Mesodermal cell (in vitro differentiated cells): ENCODE measurements at regions not wholly inside any gene's neighbourhood (a gene's known extent, or its start where the extent isn't known, plus 50 kb on each side); places are given as distances from the start of the nearest gene placed in this dataset.

ENCODE experiments used
- H3K27ac ChIP-seq: 2 replicates; pipeline ENCODE4 v1.7.0; 2013; ENCODE audit warnings: mild to moderate bottlenecking, low read depth, low read length, moderate library complexity; ENCODE audit not compliant: severe bottlenecking
- H3K36me3 ChIP-seq: 2 replicates; pipeline ENCODE4 v1.7.1; 2013; ENCODE audit warnings: mild to moderate bottlenecking, low read length, moderate library complexity; ENCODE audit not compliant: control insufficient read depth, insufficient read depth
- H3K4me1 ChIP-seq: one replicate; pipeline ENCODE4 v1.7.1; 2013; ENCODE audit warnings: mild to moderate bottlenecking, low read length; ENCODE audit not compliant: insufficient read depth, control insufficient read depth, poor library complexity, severe bottlenecking
- H3K4me3 ChIP-seq: 2 replicates; pipeline ENCODE4 v1.7.0; 2013; ENCODE audit warnings: low read length, control low read depth, mild to moderate bottlenecking; ENCODE audit not compliant: insufficient read depth, poor library complexity, severe bottlenecking; ENCODE audit errors: extremely low read depth
- H3K9me3 ChIP-seq: 2 replicates; pipeline ENCODE4 v1.7.1; 2013; ENCODE audit warnings: mild to moderate bottlenecking, low read length, moderate library complexity; ENCODE audit not compliant: control insufficient read depth
- WGBS, 2 experiments: methylation state at CpG; one replicate each; pipeline ENCODE4 v1.1.5; 2013; ENCODE audit warnings: missing lambda C conversion rate in 2 of 2; ENCODE audit not compliant: insufficient coverage in 2 of 2; 5-methylcytosine and 5-hydroxymethylcytosine counted together

DNA sequence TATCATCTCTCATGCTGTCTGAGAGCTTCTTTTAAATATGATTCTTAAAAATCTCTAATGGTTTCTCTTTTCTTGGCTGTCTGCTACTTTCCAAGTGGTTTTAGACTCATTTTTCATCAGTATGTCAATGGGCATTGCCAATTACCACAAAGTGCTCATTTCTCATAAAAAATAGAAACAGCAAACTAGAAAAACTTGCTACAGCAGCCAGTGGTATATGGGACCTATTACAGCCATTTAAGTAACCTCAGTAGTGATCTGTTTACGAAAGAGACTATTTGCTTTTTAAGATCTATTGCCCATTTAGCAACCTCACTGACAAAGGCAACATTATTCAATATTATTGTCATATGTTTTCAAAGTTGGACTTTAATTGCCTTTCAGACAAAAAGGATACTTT lies 207.1 kb upstream of the RHOBTB1 start:
- Histone ChIP-seq H3K27ac (no peak overlapping the region), H3K4me1 (no peaks in the 10 kb centered on the region), H3K9me3 (no peaks in the 10 kb centered on the region), H3K4me3 (no peak overlapping the region), H3K36me3 (no peaks in the 10 kb centered on the region)
- WGBS, 2 experiments, result no CpG with 5 or more reads among the region's 1 CpG

DNA sequence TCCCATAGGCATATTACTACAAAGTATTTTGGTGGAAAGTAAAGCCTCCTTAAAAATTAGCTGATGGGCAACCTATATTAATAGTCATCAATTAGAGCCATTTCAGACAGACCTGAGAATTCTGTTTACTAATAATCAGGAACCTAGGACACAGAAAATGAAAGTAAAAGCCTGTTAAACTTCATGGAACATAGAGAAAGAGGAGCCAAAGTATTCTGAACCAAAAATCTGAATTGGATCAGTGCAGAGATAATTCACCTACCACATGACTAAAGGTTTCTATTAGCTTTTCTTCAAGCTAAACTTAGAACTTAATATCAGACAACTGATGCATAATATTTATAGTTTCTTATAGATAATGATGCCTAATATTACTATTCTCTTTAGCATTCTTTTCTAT lies 204.5 kb upstream of the RHOBTB1 start:
- no peak overlapping the region for H3K4me3 ChIP-seq
- H3K36me3 ChIP-seq, result no peaks in the 10 kb centered on the region
- no peaks in the 10 kb centered on the region for H3K9me3 ChIP-seq

DNA sequence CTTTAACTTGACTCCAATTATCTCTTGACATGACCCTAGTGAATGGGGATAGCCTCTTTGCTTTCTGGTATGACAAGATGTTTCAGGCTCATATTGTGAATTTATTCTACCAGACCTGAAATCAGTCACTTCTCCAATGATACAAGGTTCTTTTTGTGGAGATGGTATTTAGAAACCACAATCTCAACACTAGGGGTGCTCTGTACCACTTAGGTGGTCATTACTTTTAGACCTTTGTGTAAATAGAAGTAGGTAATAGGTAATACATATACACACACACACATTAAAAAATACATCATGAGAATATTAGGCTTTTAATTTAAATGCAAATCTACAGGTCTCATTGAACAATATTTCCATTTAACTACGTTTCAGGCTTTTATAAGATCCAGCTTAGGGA lies 199.0 kb upstream of the RHOBTB1 start:
- H3K9me3 ChIP-seq, result no peaks in the 10 kb centered on the region
- no CpG with 5 or more reads among the region's 1 CpG for WGBS, 2 experiments
- no peaks in the 10 kb centered on the region for H3K4me1 ChIP-seq
- no peak overlapping the region for H3K4me3 ChIP-seq
- H3K27ac ChIP-seq, result no peak overlapping the region
- no peaks in the 10 kb centered on the region for H3K36me3 ChIP-seq

More for the DNA sequence above, 204.5 kb upstream of the RHOBTB1 start:
- Histone ChIP-seq H3K27ac (no peak overlapping the region), H3K4me1 (no peaks in the 10 kb centered on the region)

DNA sequence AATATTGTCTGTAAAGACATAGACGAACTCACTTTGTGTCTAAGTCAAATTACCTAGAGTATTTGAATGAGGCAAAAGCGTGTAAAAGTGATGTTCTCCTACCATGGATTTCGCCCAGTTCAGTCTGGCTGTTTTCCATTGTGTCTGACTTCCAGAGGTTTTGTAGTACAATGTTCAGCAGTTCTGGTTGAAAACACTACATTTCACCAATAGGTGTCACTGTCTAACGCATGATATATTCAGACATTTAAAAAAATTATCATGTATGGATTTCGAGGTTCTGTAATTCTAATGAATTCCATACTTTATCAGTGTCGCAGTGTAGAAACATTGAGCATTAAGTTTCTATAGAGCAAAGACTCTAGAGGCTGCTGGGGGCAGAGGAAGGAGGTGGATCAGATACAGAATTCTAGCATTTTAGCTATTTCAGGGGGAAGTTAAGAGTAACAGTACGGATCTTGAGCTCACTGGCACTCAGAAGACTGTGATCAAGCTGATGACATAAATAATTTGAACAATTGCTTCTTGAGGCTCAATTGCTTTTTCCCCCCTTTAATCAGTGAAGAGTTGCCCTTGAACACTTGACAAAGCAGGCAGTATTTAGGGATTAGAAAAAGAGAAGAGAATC lies 196.9 kb upstream of the RHOBTB1 start:
- no peak overlapping the region for H3K4me3 ChIP-seq
- H3K4me1 ChIP-seq, result peaks cover 2% of the 10 kb centered on the region
- no peak overlapping the region for H3K27ac ChIP-seq
- H3K36me3 ChIP-seq, result no peaks in the 10 kb centered on the region
- 80 to 90% methylated on average over 2 of the region's 7 CpGs for WGBS, 2 experiments
- no peaks in the 10 kb centered on the region for H3K9me3 ChIP-seq

DNA sequence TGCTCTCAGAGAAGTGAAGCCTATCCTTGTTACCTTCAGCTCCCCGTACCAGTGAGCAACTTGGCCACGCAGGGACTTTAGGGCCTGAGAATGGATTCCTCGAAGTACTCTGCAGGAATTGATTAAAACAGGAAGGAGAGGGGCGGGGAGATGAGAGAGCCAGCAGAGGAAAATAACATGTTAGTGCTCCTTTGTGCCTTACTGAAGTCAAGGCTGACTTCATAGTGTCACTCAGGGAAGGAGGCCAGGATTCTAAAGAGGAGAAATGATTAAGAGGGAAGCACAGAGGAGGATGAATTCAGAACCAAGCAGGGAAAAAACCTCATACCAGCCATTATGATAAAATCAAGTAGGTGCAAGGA lies 195.6 kb upstream of the RHOBTB1 start:
- Histone ChIP-seq H3K9me3 (no peaks in the 10 kb centered on the region), H3K27ac (no peak overlapping the region), H3K4me3 (no peak overlapping the region), H3K36me3 (no peaks in the 10 kb centered on the region), H3K4me1 (peaks cover 6% of the 10 kb centered on the region)
- 78 to 79% methylated on average over 4 of the region's 4 CpGs for WGBS, 2 experiments

DNA sequence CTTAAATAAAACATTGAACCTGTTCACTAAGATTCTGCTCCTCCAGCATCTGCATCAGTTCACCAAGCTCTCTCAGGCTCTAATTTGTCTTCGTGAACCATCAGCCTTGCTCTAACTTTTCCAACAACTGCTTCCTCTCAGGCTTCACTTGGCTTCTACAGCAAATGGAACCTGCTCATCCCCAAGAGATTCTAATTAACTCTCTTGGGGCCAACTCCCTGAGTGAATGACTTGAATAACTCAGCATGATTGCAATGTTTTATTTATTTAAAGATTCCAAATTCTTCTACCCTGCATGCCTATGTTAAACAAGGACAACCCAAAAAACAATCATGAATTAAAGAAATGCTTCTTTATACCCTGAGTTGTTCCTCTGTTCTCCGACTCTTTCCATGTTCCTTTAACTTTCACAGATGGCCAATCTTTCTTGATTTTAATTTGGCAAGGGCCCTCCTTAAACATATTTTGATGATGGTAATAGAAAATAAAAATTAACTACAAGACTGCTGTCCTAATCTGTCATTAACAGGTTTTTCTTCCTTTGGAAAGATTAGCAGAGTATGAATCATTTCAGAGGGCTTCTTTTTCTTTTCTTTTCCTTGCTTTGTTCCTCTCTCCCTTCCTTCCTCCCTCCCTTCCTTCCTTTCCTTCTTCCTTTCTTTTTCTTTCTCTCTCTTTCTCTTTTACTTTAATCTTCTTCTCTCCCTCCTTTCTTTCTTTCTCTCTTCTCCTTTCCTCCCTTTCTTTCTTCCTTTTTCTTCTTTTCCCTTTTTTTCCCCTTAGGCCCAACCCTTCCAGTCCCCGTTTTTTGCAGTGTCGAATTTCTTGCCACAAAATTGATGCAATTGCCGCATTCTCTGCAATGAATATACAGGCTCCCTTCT lies 195.0 kb upstream of the RHOBTB1 start:
- Histone ChIP-seq H3K36me3 (no peaks in the 10 kb centered on the region), H3K9me3 (no peaks in the 10 kb centered on the region), H3K4me3 (no peak overlapping the region), H3K4me1 (peaks cover 6% of the 10 kb centered on the region), H3K27ac (no peak overlapping the region)
- WGBS, 2 experiments, result 84 to 93% methylated on average over 4 to 5 of the region's 5 CpGs

DNA sequence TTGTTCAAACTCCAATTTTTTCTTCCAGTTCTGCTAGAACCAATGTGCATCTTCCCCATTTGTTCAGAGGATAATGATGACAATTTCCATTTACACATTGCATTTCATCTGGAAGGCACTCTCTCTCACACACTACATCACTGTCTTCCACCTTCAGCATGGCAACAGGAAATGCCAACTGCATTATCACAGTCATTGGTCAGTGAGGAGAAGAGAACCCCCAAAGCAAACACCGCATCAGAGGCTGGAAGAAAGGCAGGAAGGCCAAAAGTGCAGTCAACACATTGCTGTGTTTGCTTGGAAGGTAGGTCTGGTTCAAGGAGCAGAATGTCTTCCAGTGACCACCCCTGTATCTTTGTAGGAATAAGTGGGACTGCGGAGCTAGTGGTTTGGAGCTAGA lies 192.2 kb upstream of the RHOBTB1 start:
- Histone ChIP-seq H3K9me3 (no peaks in the 10 kb centered on the region), H3K36me3 (no peaks in the 10 kb centered on the region), H3K4me1 (peaks cover 6% of the 10 kb centered on the region), H3K27ac (no peak overlapping the region), H3K4me3 (no peak overlapping the region)
- WGBS, 2 experiments, result 87 to 95% methylated on average over 2 of the region's 2 CpGs

DNA sequence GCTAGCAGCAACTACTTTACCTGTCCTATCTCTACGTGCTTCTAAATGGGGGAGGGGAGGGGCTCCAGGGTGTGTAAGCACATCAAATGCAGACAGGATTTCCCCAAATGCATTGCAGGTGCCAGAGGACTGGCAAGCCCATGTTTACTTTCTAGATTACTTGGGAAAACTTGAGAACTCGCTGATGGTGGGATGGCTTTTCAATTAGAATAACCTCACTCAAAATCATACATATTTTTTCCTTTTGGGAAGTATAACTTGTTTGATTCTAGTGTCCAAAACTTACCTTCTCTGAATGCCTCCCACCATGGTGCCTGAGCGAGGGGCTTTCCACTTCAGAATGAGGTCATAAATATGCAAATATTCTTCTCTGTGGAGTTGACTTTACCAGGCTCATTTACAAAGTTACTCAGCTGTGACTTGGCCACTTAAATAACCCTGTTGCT lies 191.3 kb upstream of the RHOBTB1 start:
- Histone ChIP-seq H3K4me3 (no peak overlapping the region), H3K4me1 (peaks cover 6% of the 10 kb centered on the region), H3K27ac (no peak overlapping the region), H3K36me3 (no peaks in the 10 kb centered on the region), H3K9me3 (no peaks in the 10 kb centered on the region)
- 40 to 90% methylated on average over 1 to 2 of the region's 3 CpGs for whole genome bisulfite sequencing, 2 experiments

DNA sequence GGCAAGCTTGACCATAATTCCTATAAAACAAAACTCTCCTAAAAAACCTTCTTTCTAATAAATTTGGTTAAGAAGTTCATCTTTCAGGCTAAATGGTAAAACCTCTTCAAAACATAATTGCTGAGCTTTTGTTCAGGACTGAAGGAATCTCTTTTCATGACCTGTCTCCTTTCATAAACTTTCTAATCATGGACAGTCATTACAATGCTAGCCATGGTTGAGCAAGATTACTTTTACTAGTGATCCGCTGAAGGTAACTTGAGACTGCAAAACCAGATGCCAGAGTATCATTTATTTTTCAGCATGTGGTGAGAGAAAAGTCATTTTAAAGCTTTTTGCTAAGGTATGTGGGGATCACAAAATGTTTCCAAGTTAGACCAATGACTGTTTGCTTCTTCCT lies 186.4 kb upstream of the RHOBTB1 start:
- Histone ChIP-seq H3K4me1 (no peaks in the 10 kb centered on the region), H3K27ac (no peak overlapping the region), H3K9me3 (no peaks in the 10 kb centered on the region), H3K36me3 (no peaks in the 10 kb centered on the region), H3K4me3 (no peak overlapping the region)
- WGBS, 2 experiments, result 100% methylated on average over 1 of the region's 1 CpG

DNA sequence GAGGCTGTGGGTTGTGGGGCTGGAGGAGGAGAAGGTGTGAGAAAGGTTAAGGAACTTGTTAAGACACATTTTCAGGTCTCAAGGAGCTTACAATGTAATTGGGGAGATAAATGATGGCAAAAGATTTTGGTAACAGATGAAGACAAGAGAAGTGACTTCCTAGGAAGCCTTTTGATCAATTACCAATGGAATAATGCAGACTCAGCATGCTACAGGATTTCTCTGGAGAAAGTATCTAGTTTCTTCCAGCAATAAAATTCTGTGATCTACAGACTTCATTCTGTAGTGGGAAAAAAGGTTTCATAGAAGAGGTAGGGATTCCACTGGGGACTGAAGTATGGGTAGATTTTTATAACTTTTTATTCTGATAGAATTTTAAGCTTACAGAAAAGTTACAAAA lies 184.2 kb upstream of the RHOBTB1 start:
- Histone ChIP-seq H3K4me1 (no peaks in the 10 kb centered on the region), H3K4me3 (no peak overlapping the region), H3K36me3 (no peaks in the 10 kb centered on the region), H3K9me3 (no peaks in the 10 kb centered on the region), H3K27ac (no peak overlapping the region)

DNA sequence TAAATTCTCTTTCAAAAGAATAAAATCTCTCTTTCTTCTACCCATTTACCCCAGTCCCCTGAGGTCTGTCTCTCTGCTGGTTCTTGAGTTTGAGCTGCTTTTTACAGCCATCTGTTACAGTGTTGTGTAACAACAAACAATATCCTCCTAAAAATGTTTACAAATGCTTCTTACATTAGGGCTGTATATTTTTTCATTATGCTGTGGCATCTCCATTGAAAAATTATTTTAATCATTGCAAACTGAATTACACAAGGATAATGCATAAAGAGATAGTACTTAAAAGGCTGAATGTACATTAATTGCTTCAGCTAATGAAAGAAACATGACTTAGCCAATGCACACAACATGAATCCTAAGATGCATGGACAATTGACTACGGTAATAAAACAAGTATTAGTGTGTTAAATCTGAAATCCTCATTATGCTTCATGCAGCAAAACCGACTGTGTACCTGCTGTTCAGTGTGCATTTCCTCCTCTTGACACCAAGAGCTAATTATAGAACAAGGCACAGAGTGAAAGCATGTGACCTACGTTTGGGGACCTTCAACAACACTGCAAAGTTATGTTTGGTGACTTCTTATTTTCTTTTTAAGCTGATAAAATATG lies 181.7 kb upstream of the RHOBTB1 start:
- Histone ChIP-seq H3K4me1 (no peaks in the 10 kb centered on the region), H3K4me3 (no peak overlapping the region), H3K27ac (no peak overlapping the region), H3K9me3 (no peaks in the 10 kb centered on the region), H3K36me3 (no peaks in the 10 kb centered on the region)
- 86% methylated on average over 1 to 2 of the region's 3 CpGs for WGBS, 2 experiments
